GM21737 (cell line): ENCODE measurements at regions not wholly inside any gene's neighbourhood (a gene's known extent, or its start where the extent isn't known, plus 50 kb on each side); places are given as distances from the start of the nearest gene placed in this dataset.
"Not testable (repeated sequence)": the region's sequence is repeated elsewhere in the genome, so short reads cannot be mapped to it uniquely, and the experiment has no call there.

Source experiments
- ATAC-seq: cut with Tn5 transposase; IDR thresholded peaks from one replicate; pipeline ENCODE4 v1.9.1; 2021; ENCODE audit warnings: mild to moderate bottlenecking, moderate library complexity; ENCODE audit not compliant: unreplicated experiment

- no peak for ATAC-seq
Measured at GRCh38 chr13:101003566-101003965, 329.0 kb upstream of the TMTC4 start.

GRCh38 chr13:100989392-100989791, 314.8 kb upstream of the TMTC4 start:
- no peak for ATAC-seq

- no peak for ATAC-seq
Measured at GRCh38 chr13:100988921-100989320, 314.3 kb upstream of the TMTC4 start.

- ATAC-seq = no peak
Measured at GRCh38 chr13:100987948-100988347, 313.4 kb upstream of the TMTC4 start.

GRCh38 chr13:100986571-100986970, 312.0 kb upstream of the TMTC4 start:
- ATAC-seq = no peak

GRCh38 chr13:100984085-100984705, 309.6 kb upstream of the TMTC4 start:
- no peak for ATAC-seq

- no peak for ATAC-seq
Measured at GRCh38 chr13:100983111-100983510, 308.5 kb upstream of the TMTC4 start.

GRCh38 chr13:100980171-100980570, 305.6 kb upstream of the TMTC4 start:
- no peak for ATAC-seq

GRCh38 chr13:100977841-100978240, 303.2 kb upstream of the TMTC4 start:
- no peak for ATAC-seq

GRCh38 chr13:100976993-100977392, 302.4 kb upstream of the TMTC4 start:
- ATAC-seq = no peak

GRCh38 chr13:100975666-100976065, 301.1 kb upstream of the TMTC4 start:
- ATAC-seq = not testable (repeated sequence)

- no peak for ATAC-seq
Measured at GRCh38 chr13:100962585-100962984, 288.0 kb upstream of the TMTC4 start.

- no peak for ATAC-seq
Measured at GRCh38 chr13:100961186-100961585, 286.6 kb upstream of the TMTC4 start.

GRCh38 chr13:100958831-100959230, 284.2 kb upstream of the TMTC4 start:
- ATAC-seq = no peak

GRCh38 chr13:100957741-100958140, 283.1 kb upstream of the TMTC4 start:
- ATAC-seq = no peak

- ATAC-seq = no peak
Measured at GRCh38 chr13:100954430-100955305, 280.1 kb upstream of the TMTC4 start.

- no peak for ATAC-seq
Measured at GRCh38 chr13:100951016-100951415, 276.4 kb upstream of the TMTC4 start.

GRCh38 chr13:100948937-100949336, 274.3 kb upstream of the TMTC4 start:
- not testable (repeated sequence) for ATAC-seq

- ATAC-seq = no peak
Measured at GRCh38 chr13:100946588-100946987, 272.0 kb upstream of the TMTC4 start.

- no peak for ATAC-seq
Measured at GRCh38 chr13:100944791-100945345, 270.3 kb upstream of the TMTC4 start.

GRCh38 chr13:100942742-100943141, 268.1 kb upstream of the TMTC4 start:
- ATAC-seq = no peak
